PC-9 (cell line): ENCODE measurements at regions not wholly inside any gene's neighbourhood (a gene's known extent, or its start where the extent isn't known, plus 50 kb on each side); places are given as distances from the start of the nearest gene placed in this dataset.

Source experiments
- CTCF ChIP-seq: fragments of 200-600 bp; sonication (generic); conservative IDR thresholded peaks from 2 replicates; pipeline ENCODE4 v1.6.1; 2017; ENCODE audit warnings: mixed run types, antibody characterized with exemption, mild to moderate bottlenecking, moderate library complexity
- EZH2 ChIP-seq: fragments of 200-600 bp; sonication (generic); IDR thresholded peaks from 2 replicates; pipeline ENCODE4 v1.8.0; 2017; ENCODE audit warnings: antibody characterized with exemption, low read depth

- TF ChIP-seq CTCF, result no peak
- TF ChIP-seq EZH2, result no peak
Observed at GRCh38 chr1:87398641-87399040, 70.0 kb downstream of the LMO4 start.
